ENCODE measurements at regions not wholly inside any gene's neighbourhood (a gene's known extent, or its start where the extent isn't known, plus 50 kb on each side); places are given as distances from the start of the nearest gene placed in this dataset.

GRCh38 chr15:29379647-29380046 lies 110.0 kb upstream of the NSMCE3 start:
- TF ChIP-seq EZH2 (IDR thresholded peaks at IDR 0.05; ENCODE audit: insufficient read depth, poor library complexity, severe bottlenecking) (no peak), EZH2phosphoT487 (IDR thresholded peaks at IDR 0.05; ENCODE audit: insufficient read depth, low read depth) (no peak)
